Right atrium auricular region (tissue), 2 donors: ENCODE measurements at regions not wholly inside any gene's neighbourhood (a gene's known extent, or its start where the extent isn't known, plus 50 kb on each side); places are given as distances from the start of the nearest gene placed in this dataset.
"Not testable (repeated sequence)": the region's sequence is repeated elsewhere in the genome, so short reads cannot be mapped to it uniquely, and the experiment has no call there.

Experiments used
- DNase-seq: peaks from one replicate; pipeline ENCODE4 v3.0.0-alpha.2; 2019; ENCODE audit warnings: low spot score
- H3K27ac ChIP-seq, 2 donors: fragments of 200-600 bp; sonication (generic); 1 replicate in 1 of 2; 2 replicates in 1 of 2; pipeline ENCODE4 v1.5.1; 2016 to 2019
- H3K27me3 ChIP-seq, 2 donors: fragments of 200-600 bp; sonication (generic); one replicate each; pipeline versions ENCODE4 v1.5.1 to v1.6.0; 2017 to 2019
- H3K36me3 ChIP-seq: fragments of 200-600 bp; sonication (generic); one replicate; pipeline ENCODE4 v1.5.1; 2016
- H3K4me1 ChIP-seq, 2 donors: fragments of 200-600 bp; sonication (generic); one replicate each; pipeline versions ENCODE4 v1.5.1 to v1.6.0; 2017 to 2019
- H3K4me3 ChIP-seq, 2 donors: fragments of 200-600 bp; sonication (generic); 1 replicate in 1 of 2; 2 replicates in 1 of 2; pipeline ENCODE4 v1.5.1; 2017 to 2019; ENCODE audit warnings: mild to moderate bottlenecking in 1 of 2, moderate library complexity in 1 of 2
- H3K9me3 ChIP-seq, 2 donors: fragments of 200-600 bp; sonication (generic); one replicate each; pipeline ENCODE4 v1.5.1; 2019
- CTCF ChIP-seq, 2 donors: fragments of 200-600 bp; sonication (generic); IDR thresholded peaks; one replicate each; pipeline ENCODE4 v1.5.1; 2019; ENCODE audit warnings: antibody characterized with exemption in 2 of 2

GRCh38 chr4:138864961-138865720 lies 150.4 kb upstream of the NOCT start:
- Histone ChIP-seq H3K4me3 (no peak overlapping the region), H3K27ac (no peak overlapping the region), H3K36me3 (no peaks in the 10 kb centered on the region), H3K4me1 (peaks cover 0 to 11% of the 10 kb centered on the region in 2 donors), H3K9me3 (no peaks in the 10 kb centered on the region), H3K27me3 (no peaks in the 10 kb centered on the region)
- no peak for TF ChIP-seq CTCF (IDR thresholded peaks at IDR 0.05)
- DNase-seq = no peak

GRCh38 chr4:138863160-138863559 lies 152.4 kb upstream of the NOCT start:
- no peak for TF ChIP-seq CTCF (IDR thresholded peaks at IDR 0.05)
- Histone ChIP-seq H3K27ac (no peak overlapping the region), H3K4me3 (no peak overlapping the region), H3K4me1 (peaks cover 0 to 8% of the 10 kb centered on the region in 2 donors), H3K36me3 (no peaks in the 10 kb centered on the region), H3K27me3 (no peaks in the 10 kb centered on the region), H3K9me3 (no peaks in the 10 kb centered on the region)
- DNase-seq = no peak

GRCh38 chr4:138861135-138861534 lies 154.4 kb upstream of the NOCT start:
- TF ChIP-seq CTCF (IDR thresholded peaks at IDR 0.05) = no peak
- Histone ChIP-seq H3K4me1 (peaks cover 0 to under 1% of the 10 kb centered on the region in 2 donors), H3K27ac (no peak overlapping the region), H3K4me3 (no peak overlapping the region), H3K36me3 (no peaks in the 10 kb centered on the region), H3K9me3 (no peaks in the 10 kb centered on the region), H3K27me3 (no peaks in the 10 kb centered on the region)
- no peak for DNase-seq

- not testable (repeated sequence) for H3K27ac ChIP-seq, H3K36me3 ChIP-seq, H3K27me3 ChIP-seq, H3K4me1 ChIP-seq, DNase-seq, H3K4me3 ChIP-seq, H3K9me3 ChIP-seq
Measured at GRCh38 chr4:138860357-138860756, 155.2 kb upstream of the NOCT start.

- H3K4me1 ChIP-seq = no peaks in the 10 kb centered on the region
- H3K9me3 ChIP-seq = no peaks in the 10 kb centered on the region
- TF ChIP-seq CTCF (IDR thresholded peaks at IDR 0.05) = no peak
- H3K27me3 ChIP-seq = no peaks in the 10 kb centered on the region
- no peak overlapping the region for H3K27ac ChIP-seq
- DNase-seq = no peak
- H3K4me3 ChIP-seq = no peak overlapping the region
- no peaks in the 10 kb centered on the region for H3K36me3 ChIP-seq
Measured at GRCh38 chr4:138859254-138859653, 156.3 kb upstream of the NOCT start.

- H3K4me1 ChIP-seq = no peaks in the 10 kb centered on the region
- no peaks in the 10 kb centered on the region for H3K36me3 ChIP-seq
- no peak for TF ChIP-seq CTCF (IDR thresholded peaks at IDR 0.05)
- DNase-seq = no peak
- H3K4me3 ChIP-seq = no peak overlapping the region
- no peaks in the 10 kb centered on the region for H3K27me3 ChIP-seq
- no peaks in the 10 kb centered on the region for H3K9me3 ChIP-seq
- no peak overlapping the region for H3K27ac ChIP-seq
Measured at GRCh38 chr4:138858419-138858818, 157.2 kb upstream of the NOCT start.
